GM18858 (cell line): ENCODE measurements at regions not wholly inside any gene's neighbourhood (a gene's known extent, or its start where the extent isn't known, plus 50 kb on each side); places are given as distances from the start of the nearest gene placed in this dataset.

Source experiments
- ATAC-seq: cut with Tn5 transposase; IDR thresholded peaks from one replicate; pipeline ENCODE4 v1.9.1; 2021; ENCODE audit not compliant: unreplicated experiment

DNA sequence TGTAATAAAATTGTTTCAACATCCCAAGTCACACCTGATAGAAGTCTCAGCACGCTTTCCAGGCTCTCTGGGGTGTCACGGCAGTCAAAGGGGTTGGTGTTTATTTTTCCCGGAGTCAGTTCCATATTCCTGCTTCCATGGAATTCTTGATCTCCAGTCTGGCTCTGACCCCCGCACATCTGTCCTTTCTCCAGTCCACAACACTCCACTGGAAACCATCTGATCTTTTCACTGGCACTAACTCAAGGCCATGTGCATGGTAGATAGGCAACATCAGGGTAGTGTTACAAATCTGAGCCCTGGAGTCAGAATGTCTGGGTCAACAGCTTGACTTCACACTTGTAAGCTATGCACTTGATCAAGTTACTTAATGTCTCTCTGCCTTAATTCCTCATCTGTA is 176.2 kb downstream of the WDR11 start:
- no peak for ATAC-seq

DNA sequence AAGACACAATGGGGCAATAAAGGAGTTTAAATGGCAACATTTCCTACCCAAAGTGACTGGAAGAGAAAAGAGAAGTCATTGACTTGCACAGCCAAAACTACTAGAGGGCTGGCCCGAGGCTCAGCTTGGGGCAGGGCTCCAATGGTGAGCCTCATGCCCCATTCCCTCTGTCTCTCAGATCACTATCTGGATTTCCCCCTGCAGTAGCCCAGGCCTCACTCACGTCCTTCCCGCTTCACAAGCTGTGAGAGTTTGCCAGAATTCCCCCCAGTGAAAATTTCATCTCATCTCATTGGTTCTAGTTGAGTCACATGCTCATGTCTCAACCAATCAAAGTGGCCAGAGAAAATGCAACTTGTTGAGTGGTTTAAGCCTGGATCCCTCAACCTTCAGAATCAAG is 181.3 kb downstream of the WDR11 start:
- ATAC-seq = no peak

DNA sequence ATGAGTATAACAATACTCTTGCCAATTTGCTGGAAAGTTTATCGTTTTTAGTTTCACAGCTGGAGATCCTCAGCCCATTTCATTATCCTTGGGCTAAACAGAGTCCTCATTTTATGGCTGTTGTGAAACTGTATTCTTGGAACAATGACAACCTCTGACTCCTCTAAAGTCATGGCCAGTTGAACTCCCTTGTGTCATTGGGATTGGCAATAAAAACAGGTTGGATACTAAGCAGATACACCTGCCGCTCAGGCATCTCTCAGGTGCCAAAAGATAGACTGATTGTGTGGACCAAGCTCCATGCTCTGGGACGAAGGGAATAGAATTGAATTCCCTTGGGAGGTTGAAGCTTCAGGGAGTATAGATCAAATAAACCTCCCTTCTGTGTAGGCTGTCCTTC is 182.2 kb downstream of the WDR11 start:
- no peak for ATAC-seq

- no peak for ATAC-seq
Observed at GRCh38 chr10:121036431-121036830, 185.3 kb downstream of the WDR11 start.

DNA sequence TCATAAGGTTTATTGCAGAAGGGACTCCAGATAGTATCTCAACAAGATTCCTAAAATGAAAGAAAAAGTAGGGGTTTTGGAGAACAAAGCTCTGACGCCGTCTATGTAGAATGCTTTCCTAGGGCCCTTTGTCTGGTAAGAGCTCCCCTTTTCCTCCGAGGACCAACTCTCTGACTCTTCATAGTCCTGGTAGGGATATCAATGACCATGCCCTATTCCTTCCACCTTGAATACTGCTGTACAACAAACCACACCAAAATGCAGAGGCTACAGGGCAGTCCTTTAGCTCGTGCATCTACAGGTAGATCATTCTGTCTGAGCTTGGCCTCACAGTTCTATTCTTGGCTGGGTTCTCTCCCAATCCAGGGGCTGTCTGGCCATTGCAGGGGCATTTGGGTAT is 190.3 kb downstream of the WDR11 start:
- ATAC-seq = no peak

DNA sequence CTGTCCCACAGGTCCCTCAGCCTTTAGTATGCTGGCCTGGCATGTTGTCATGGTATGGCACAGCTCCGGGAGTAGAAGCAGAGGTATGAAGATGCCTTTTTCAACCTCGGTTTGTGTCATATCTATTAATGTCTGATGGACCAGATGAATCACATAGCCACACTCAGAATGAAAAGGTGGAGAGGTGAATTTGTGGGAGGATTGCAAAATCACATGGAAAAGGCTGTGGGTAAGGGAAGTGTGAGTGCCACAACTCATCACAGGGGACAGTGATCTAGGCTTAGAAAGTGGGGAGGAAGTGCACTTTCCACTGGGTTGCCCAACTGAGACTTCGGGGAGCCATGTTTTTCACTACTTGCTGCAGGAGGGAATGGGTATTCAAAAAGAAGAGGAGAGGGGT is 190.7 kb downstream of the WDR11 start:
- ATAC-seq = no peak

DNA sequence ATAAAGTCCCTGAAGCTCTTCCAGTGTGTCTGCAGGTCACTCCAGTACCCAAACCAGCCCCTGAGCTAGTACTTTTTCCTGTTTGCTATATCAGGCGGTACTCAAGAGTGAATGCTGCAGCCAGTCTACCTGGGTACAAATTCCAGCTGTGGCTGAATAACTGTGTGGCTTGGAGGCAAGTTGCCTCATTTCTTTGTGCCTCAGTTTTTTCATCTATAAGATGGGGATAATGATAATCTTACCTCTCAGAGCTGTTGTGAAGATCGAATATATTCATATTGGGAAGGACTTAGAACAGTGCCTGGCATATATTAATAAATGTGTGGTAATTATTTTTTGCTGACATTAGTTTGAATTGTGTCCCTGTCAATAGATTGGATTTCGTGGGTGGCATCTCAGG is 191.2 kb downstream of the WDR11 start:
- ATAC-seq = no peak

DNA sequence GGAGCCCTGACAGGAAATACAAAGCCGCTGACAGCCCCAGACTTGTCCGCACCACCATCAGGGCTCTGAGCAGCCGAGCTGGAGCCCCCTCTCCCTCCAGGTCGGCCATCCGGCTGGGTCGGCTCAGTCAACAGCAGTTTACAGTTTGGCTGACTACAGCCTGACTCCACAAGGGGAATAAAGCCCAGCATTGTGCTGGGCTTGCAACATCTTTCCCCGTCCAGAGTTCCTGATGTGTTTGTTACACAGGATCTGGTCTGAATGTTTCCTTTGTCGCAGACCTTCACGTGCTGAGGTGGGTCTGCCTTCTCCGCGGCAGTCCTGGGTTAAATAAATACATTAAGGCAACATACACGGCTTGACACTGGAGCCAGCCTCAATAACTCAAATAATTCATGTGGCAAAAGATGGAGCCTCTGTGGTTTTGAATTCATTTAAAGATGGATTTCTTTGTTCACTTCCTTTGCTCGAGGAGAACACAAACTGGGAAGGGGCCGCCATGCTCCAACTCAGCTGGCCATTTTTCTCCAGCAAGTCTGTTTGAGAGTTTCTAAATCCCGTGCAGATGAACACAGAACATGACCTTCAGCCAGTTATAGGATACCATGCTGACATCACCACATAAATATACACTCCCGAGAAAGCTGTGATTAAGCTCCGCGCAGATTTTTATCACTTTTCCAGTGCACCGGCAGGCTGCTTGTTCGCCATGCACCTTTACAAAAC is 192.1 kb downstream of the WDR11 start:
- no peak for ATAC-seq

DNA sequence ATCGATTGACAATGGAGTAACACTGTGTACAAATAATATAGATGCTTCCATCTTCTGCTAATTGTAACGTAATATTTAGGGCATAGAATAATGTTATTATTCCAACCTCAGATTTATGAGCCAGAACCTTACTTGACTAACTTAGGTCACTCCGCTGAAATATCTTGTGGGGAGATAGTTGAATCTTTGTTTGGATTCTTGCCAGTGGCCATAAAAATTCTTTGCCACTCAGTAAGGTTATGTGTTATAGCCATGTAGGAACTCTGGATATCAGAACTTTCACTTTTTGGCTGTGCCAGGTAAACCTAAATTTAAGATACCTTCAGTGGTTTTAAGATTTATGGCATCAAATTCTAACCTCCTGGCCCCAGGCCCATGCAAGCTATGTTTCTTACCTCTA is 197.6 kb downstream of the WDR11 start:
- ATAC-seq = no peak

DNA sequence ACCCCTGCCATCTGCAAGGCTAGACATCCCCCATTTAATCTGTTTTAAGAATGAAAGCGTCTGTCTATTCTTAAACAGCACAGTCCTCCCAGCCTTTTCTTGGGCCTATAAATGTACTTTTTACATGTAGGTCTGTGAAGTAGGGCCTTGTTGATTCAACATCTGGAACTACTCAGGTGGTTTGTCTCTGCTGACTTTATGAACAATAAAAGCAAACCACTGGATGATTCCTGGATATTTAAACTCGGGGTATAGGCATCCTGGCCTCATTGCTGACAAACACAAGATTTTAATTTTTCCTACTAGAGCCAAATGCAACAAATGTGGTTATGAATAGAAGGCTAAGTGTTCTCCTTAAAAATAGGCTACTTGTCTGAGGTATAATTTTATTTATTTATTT is 198.3 kb downstream of the WDR11 start:
- no peak for ATAC-seq

DNA sequence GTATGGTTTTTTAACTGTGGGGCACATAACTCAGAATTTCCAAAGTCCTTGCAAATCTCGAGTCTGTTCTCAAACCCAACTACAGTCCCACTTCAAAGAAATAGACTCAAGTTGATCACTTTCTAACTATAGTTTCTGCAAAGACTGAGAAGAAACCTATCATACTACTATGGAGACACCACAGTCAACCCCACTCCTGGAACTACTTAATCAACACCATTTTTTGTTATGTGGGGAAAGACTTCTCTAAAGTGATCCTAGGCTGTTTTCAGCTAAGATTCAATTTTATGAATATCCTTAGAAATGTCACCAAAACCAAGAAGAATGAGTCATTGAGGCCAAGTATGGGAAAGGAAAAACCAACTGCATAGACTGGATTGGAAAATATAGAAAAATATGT is 198.8 kb downstream of the WDR11 start:
- no peak for ATAC-seq

DNA sequence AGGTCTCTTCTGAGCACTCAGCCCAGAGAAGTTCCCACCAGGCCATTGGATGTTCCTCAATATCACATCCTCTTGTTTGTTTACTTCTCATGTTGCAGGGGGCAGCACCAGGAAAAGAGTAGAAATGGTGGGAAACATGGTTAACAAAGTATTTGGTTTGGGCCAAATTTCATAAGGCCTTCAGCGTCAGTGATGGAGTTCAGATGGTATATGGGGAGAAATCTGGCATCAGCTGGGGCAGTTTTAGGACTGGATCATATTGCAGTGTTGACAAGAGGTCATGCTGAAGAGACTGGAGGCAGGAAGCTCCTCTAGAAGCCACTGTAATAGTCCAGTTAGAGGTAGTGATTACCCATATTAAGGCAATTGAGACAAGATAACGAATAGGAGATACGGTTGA is 200.0 kb downstream of the WDR11 start:
- ATAC-seq = no peak

GRCh38 chr10:121051696-121052279 is 200.6 kb downstream of the WDR11 start:
- no peak for ATAC-seq

DNA sequence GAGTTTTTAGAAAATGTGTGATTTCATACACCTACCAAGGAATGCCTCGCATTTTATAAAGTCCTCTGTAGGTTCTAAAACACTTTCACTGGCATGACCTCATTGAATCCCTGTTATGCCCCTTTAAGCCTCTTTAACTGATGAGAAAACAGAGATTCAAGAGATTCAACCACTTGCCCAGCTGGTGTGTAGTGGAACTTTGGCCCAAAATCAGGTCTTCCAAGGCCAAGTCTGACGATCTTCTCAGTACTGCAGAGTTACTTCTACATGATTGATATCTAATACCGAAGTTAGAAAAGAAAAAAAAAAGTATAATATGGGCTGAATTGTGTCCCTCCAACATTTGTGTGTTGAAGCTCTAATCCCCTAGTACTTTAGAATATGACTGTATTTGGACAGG is 202.0 kb downstream of the WDR11 start:
- ATAC-seq = no peak

- no peak for ATAC-seq
Observed at GRCh38 chr10:121054874-121055273, 203.7 kb downstream of the WDR11 start.

- no peak for ATAC-seq
Observed at GRCh38 chr10:121057269-121057668, 206.1 kb downstream of the WDR11 start.

DNA sequence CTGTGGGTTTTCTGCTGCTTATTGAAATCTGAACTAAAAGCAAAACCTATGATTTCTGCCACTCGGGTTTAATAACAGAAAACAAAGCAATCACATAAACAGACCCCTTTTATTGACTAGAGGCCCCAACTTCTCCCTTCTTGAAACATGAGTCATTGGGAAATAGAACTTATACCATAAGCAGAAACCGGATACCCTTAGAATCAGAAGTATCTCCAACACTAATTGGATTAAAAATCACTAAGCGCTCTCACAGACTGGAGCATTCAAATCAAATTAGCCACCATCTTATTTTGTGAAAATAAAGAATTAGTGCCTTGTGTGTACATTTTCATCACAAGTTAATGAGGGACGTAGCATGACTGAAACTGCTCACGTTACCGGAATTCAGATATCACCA is 206.9 kb downstream of the WDR11 start:
- ATAC-seq = no peak

- no peak for ATAC-seq
Observed at GRCh38 chr10:121059351-121059750, 208.2 kb downstream of the WDR11 start.

GRCh38 chr10:121062115-121062514 is 211.0 kb downstream of the WDR11 start:
- ATAC-seq = no peak

DNA sequence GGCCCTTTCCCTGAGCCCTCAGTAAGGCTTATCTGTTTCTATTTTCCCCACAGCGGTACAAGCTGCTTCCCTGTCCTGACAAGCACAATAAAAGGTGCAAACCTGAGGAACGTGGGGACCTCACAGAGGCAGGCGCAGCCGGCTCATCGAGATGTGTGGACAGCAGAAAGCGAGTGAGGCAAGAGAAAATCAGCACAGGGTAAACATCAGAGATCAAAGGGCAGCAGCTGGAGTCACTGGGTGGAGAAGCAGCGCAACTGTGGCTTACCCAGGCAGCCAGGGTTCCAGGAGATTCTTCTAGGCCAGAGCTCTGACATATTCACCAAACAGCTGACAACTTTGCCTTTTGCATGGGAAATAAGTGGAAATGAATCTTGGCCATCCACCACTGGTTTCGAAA is 212.6 kb downstream of the WDR11 start:
- no peak for ATAC-seq

DNA sequence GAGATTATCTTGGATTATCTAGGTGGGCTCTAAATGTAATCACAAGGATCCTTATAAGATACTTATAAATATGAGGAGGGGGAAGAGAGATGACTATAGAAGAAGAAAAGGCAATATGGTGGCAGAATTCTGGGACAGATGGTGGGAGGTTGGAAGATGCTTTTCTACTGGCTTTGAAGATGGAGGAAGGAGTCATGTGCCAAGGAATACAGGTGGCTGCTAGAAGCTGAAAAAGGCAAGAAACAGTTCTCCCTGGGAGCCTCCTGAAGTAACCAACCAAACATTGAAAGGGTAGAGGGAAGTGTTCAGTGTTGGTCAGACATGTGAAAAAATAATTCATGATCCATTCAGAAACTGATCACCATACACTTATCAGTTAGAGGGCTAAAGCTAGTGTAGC is 213.3 kb downstream of the WDR11 start:
- no peak for ATAC-seq

- no peak for ATAC-seq
Observed at GRCh38 chr10:121065330-121065729, 214.2 kb downstream of the WDR11 start.
